ENCODE measurements at regions not wholly inside any gene's neighbourhood (a gene's known extent, or its start where the extent isn't known, plus 50 kb on each side); places are given as distances from the start of the nearest gene placed in this dataset.

GRCh38 chr1:87174724-87175245, 153.9 kb upstream of the LMO4 start:
- TF ChIP-seq SUZ12 (IDR thresholded peaks at IDR 0.05; ENCODE audit: extremely low read depth, insufficient read depth, insufficient read length) (no peak), ZNF274 (IDR thresholded peaks at IDR 0.05; ENCODE audit: low read depth, low read length) (no peak), YY1 (IDR thresholded peaks at IDR 0.05; ENCODE audit: insufficient read depth, insufficient read length) (no peak)
- Histone ChIP-seq H3K27me3 (ENCODE audit: insufficient read depth, insufficient read length) (no peaks in the 10 kb centered on the region), H3K4me1 (ENCODE audit: insufficient read depth, insufficient read length) (no peaks in the 10 kb centered on the region), H3K36me3 (ENCODE audit: insufficient read depth, insufficient read length, low read length) (no peaks in the 10 kb centered on the region), H3K9ac (ENCODE audit: insufficient read length, low read depth) (no peak overlapping the region), H3K4me3 (ENCODE audit: insufficient read length, low read depth) (no peak overlapping the region), H3K9me3 (ENCODE audit: insufficient read depth, low read length) (no peaks in the 10 kb centered on the region)
- DNase-seq (ENCODE audit: low read depth, low spot score) = no peak

GRCh38 chr1:87176087-87176486, 152.6 kb upstream of the LMO4 start:
- Histone ChIP-seq H3K9ac (ENCODE audit: insufficient read length, low read depth) (no peak overlapping the region), H3K9me3 (ENCODE audit: insufficient read depth, low read length) (no peaks in the 10 kb centered on the region), H3K4me1 (ENCODE audit: insufficient read depth, insufficient read length) (no peaks in the 10 kb centered on the region), H3K36me3 (ENCODE audit: insufficient read depth, insufficient read length, low read length) (no peaks in the 10 kb centered on the region), H3K27me3 (ENCODE audit: insufficient read depth, insufficient read length) (no peaks in the 10 kb centered on the region), H3K4me3 (ENCODE audit: insufficient read length, low read depth) (no peak overlapping the region)
- TF ChIP-seq SUZ12 (IDR thresholded peaks at IDR 0.05; ENCODE audit: extremely low read depth, insufficient read depth, insufficient read length) = no peak
- TF ChIP-seq YY1 (IDR thresholded peaks at IDR 0.05; ENCODE audit: insufficient read depth, insufficient read length) = no peak
- no peak for TF ChIP-seq ZNF274 (IDR thresholded peaks at IDR 0.05; ENCODE audit: low read depth, low read length)
- DNase-seq (ENCODE audit: low read depth, low spot score) = no peak

GRCh38 chr1:87176514-87176913, 152.2 kb upstream of the LMO4 start:
- Histone ChIP-seq H3K27me3 (ENCODE audit: insufficient read depth, insufficient read length) (no peaks in the 10 kb centered on the region), H3K4me1 (ENCODE audit: insufficient read depth, insufficient read length) (no peaks in the 10 kb centered on the region), H3K36me3 (ENCODE audit: insufficient read depth, insufficient read length, low read length) (no peaks in the 10 kb centered on the region), H3K9ac (ENCODE audit: insufficient read length, low read depth) (no peak overlapping the region), H3K9me3 (ENCODE audit: insufficient read depth, low read length) (no peaks in the 10 kb centered on the region), H3K4me3 (ENCODE audit: insufficient read length, low read depth) (no peak overlapping the region)
- TF ChIP-seq YY1 (IDR thresholded peaks at IDR 0.05; ENCODE audit: insufficient read depth, insufficient read length) = no peak
- no peak for TF ChIP-seq ZNF274 (IDR thresholded peaks at IDR 0.05; ENCODE audit: low read depth, low read length)
- TF ChIP-seq SUZ12 (IDR thresholded peaks at IDR 0.05; ENCODE audit: extremely low read depth, insufficient read depth, insufficient read length) = no peak
- DNase-seq (ENCODE audit: low read depth, low spot score) = no peak

GRCh38 chr1:87178441-87178840, 150.2 kb upstream of the LMO4 start:
- H3K9ac ChIP-seq (ENCODE audit: insufficient read length, low read depth) = no peak overlapping the region
- DNase-seq (ENCODE audit: low read depth, low spot score) = no peak
- no peaks in the 10 kb centered on the region for H3K27me3 ChIP-seq (ENCODE audit: insufficient read depth, insufficient read length)
- no peak overlapping the region for H3K4me3 ChIP-seq (ENCODE audit: insufficient read length, low read depth)
- no peaks in the 10 kb centered on the region for H3K36me3 ChIP-seq (ENCODE audit: insufficient read depth, insufficient read length, low read length)
- TF ChIP-seq YY1 (IDR thresholded peaks at IDR 0.05; ENCODE audit: insufficient read depth, insufficient read length) (no peak), ZNF274 (IDR thresholded peaks at IDR 0.05; ENCODE audit: low read depth, low read length) (no peak), SUZ12 (IDR thresholded peaks at IDR 0.05; ENCODE audit: extremely low read depth, insufficient read depth, insufficient read length) (no peak)
- H3K9me3 ChIP-seq (ENCODE audit: insufficient read depth, low read length) = no peaks in the 10 kb centered on the region
- H3K4me1 ChIP-seq (ENCODE audit: insufficient read depth, insufficient read length) = no peaks in the 10 kb centered on the region

- Histone ChIP-seq H3K4me3 (ENCODE audit: insufficient read length, low read depth) (no peak overlapping the region), H3K36me3 (ENCODE audit: insufficient read depth, insufficient read length, low read length) (no peaks in the 10 kb centered on the region), H3K9ac (ENCODE audit: insufficient read length, low read depth) (no peak overlapping the region), H3K4me1 (ENCODE audit: insufficient read depth, insufficient read length) (no peaks in the 10 kb centered on the region), H3K9me3 (ENCODE audit: insufficient read depth, low read length) (no peaks in the 10 kb centered on the region), H3K27me3 (ENCODE audit: insufficient read depth, insufficient read length) (no peaks in the 10 kb centered on the region)
- no peak for DNase-seq (ENCODE audit: low read depth, low spot score)
- TF ChIP-seq ZNF274 (IDR thresholded peaks at IDR 0.05; ENCODE audit: low read depth, low read length) = no peak
- TF ChIP-seq YY1 (IDR thresholded peaks at IDR 0.05; ENCODE audit: insufficient read depth, insufficient read length) = no peak
- TF ChIP-seq SUZ12 (IDR thresholded peaks at IDR 0.05; ENCODE audit: extremely low read depth, insufficient read depth, insufficient read length) = no peak
These were observed 149.4 kb upstream of the LMO4 start for GRCh38 chr1:87179076-87179810.

- Histone ChIP-seq H3K4me1 (ENCODE audit: insufficient read depth, insufficient read length) (no peaks in the 10 kb centered on the region), H3K9ac (ENCODE audit: insufficient read length, low read depth) (no peak overlapping the region), H3K27me3 (ENCODE audit: insufficient read depth, insufficient read length) (no peaks in the 10 kb centered on the region), H3K4me3 (ENCODE audit: insufficient read length, low read depth) (no peak overlapping the region), H3K9me3 (ENCODE audit: insufficient read depth, low read length) (no peaks in the 10 kb centered on the region), H3K36me3 (ENCODE audit: insufficient read depth, insufficient read length, low read length) (no peaks in the 10 kb centered on the region)
- no peak for TF ChIP-seq SUZ12 (IDR thresholded peaks at IDR 0.05; ENCODE audit: extremely low read depth, insufficient read depth, insufficient read length)
- no peak for TF ChIP-seq ZNF274 (IDR thresholded peaks at IDR 0.05; ENCODE audit: low read depth, low read length)
- TF ChIP-seq YY1 (IDR thresholded peaks at IDR 0.05; ENCODE audit: insufficient read depth, insufficient read length) = no peak
- no peak for DNase-seq (ENCODE audit: low read depth, low spot score)
These were observed 148.7 kb upstream of the LMO4 start for GRCh38 chr1:87179851-87180519.

- no peak for DNase-seq (ENCODE audit: low read depth, low spot score)
- H3K9ac ChIP-seq (ENCODE audit: insufficient read length, low read depth) = no peak overlapping the region
- H3K27me3 ChIP-seq (ENCODE audit: insufficient read depth, insufficient read length) = no peaks in the 10 kb centered on the region
- no peaks in the 10 kb centered on the region for H3K4me1 ChIP-seq (ENCODE audit: insufficient read depth, insufficient read length)
- no peak overlapping the region for H3K4me3 ChIP-seq (ENCODE audit: insufficient read length, low read depth)
- TF ChIP-seq YY1 (IDR thresholded peaks at IDR 0.05; ENCODE audit: insufficient read depth, insufficient read length) = no peak
- no peak for TF ChIP-seq ZNF274 (IDR thresholded peaks at IDR 0.05; ENCODE audit: low read depth, low read length)
- no peak for TF ChIP-seq SUZ12 (IDR thresholded peaks at IDR 0.05; ENCODE audit: extremely low read depth, insufficient read depth, insufficient read length)
- H3K9me3 ChIP-seq (ENCODE audit: insufficient read depth, low read length) = no peaks in the 10 kb centered on the region
- H3K36me3 ChIP-seq (ENCODE audit: insufficient read depth, insufficient read length, low read length) = no peaks in the 10 kb centered on the region
These were observed 148.0 kb upstream of the LMO4 start for GRCh38 chr1:87180682-87181081.

Measured in NT2/D1 (cell line).